ENCODE measurements at regions not wholly inside any gene's neighbourhood (a gene's known extent, or its start where the extent isn't known, plus 50 kb on each side); places are given as distances from the start of the nearest gene placed in this dataset.

DNA sequence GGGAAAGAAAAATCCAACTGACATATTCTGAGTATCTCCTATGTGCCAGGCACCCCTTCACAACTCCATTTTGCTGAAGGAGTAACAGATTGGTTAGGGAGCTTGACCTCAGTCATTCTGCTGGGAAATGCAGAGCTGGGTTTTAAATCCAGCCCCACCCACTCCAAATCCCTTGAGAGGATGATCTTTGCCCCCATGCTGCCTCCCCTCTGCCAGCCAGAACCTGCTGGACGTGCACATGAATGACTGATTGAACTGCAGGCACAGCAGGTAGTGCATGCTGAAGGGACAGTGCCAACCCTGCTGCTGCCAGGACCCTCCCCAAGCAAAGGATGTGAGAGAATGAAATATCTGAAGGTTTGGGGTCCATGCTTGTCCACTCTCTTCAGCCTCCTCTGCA lies 340.9 kb downstream of the BUD13 start:
- DNase-seq: no peak

- no peak for DNase-seq
Measured at GRCh38 chr11:116428638-116428975, 344.2 kb downstream of the BUD13 start.

DNA sequence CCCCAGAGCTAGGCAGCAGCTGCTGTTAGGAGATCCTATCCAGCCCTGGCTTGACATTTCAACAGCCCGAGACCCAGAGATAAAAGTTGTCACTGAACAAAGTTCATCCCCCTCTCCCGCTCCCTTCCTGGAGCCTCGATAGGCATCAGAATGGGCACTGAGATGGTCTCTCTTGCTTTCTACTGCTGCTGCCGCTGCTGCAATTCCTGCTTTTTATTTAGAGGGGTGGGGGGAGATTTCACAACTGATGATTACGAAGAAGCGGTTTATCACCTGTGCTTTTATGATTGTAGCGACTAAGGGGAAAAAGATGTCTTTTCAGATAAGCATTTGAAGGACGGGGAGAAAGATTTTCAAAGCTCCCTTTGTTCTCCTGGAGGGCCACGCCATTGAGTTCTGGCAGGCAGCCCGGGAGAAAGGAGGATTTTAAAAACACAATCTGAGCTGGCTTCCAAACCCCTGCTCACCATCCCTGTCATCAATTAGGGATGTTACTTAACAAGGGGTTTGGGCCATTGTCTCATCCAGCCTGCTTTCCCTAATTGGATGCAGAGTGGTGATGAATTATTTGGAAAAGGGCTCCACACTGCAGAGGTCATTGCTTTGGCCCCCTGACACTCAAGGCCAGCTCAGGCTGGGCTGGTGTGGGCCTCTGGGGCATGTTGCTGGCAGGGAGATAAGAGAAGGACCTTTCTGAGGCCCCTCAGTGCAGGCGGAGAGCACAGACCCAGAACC lies 344.7 kb downstream of the BUD13 start:
- no peak for DNase-seq

DNA sequence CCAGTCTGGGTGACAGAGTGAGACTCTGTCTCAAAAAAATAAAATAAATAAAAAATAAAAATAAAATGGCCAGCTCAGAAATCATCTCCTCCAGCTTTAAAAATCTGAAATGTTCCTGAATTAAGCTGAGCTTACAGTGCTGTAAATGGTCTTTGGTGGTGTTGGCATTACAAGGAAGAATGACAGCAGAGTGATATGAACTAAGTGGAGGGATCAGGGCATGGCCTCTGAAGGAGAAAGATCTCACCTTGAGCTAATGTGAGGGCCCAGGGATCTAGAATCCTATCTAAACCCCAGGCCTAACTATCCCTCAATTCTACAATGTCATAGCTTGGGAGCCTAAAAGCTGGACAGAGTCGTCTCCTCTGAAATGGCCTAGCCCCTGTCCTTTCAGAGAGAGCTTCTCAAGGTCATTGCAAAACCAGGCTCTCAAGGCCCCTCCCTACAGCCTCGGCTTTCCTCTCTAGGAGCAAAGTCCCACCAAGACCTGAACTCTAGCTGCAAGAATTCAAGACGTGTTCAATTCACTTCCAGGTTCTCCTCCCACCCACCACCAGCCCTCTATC lies 345.4 kb downstream of the BUD13 start:
- no peak for DNase-seq

DNA sequence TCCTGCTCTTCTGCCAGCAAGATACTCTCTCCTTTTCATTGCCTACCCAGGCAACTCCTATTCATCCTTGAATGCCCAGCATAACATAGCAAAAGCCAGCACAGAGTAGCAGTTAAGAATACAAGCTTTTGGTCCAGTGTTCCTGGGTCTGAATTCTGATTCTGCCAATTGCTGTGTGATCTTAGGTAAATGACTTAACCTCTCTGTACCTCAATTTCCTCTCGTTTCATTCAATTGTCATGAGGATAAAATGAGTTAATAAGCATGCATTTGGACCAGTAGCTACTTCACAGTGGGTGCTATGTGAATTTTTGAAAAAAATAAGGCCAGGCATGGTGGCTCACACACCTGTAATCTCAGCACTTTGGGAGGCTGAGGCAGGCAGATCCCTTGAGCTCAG lies 346.0 kb downstream of the BUD13 start:
- no peak for DNase-seq

DNA sequence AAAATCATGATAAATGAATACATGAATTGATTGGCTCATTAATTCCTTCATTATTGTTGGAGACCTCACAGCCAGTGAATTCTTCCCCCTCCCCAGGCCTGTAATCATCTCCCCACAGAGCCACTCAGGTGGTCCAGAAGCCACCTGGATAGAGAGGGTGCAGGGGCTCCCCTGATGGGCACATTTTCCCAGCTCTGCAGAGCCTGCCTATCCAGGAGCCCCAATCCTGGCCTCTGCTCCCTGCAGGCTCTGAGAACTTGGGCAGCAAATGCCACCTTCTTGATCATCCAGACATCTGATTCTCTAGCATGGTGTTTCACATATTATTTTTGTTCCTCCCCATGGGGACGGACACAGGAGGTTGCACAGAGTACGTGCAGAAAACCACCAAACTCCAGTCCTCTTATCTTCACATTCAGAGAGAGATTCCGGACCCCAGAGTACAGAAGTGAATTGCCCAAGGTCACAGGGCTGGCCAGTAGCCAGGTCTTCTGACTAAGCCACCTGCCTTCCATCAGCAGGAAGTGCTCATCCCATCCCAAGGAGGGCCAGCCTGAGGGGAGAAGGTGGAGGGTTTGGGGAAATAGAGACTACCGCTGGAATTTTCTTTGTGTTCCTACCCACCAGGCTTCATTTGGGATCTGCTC lies 348.0 kb downstream of the BUD13 start:
- DNase-seq: no peak

DNA sequence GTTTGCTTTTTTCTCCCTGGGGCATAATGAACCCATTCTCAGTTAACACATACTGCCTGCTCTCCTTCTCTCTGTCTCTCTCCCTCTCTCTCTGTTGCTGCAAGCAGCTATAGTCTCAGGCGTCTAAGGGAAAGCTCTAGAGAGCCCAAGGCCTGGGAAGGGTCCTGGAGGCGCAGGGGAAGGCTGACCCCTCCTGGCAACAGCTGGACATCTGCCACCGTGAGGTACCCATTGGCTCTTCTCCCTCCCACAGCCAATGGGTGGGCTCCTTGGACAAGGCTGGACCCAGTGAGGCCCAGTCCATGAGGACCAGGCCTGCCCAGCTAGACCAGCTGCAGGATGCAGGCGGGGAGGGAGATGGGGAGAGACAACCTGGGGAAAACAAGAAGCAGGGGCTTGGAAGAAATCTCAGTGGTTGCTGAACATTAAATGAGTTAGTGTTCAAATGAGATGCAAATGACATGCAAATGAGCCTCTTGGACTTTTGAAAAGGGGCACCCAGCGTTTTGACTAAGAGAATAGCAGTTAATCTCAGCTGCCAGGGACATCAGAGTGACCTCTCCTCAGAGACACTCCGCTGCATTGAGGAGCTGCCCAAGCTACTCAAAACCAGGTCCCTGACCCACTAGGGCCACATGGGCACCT lies 349.7 kb downstream of the BUD13 start:
- no peak for DNase-seq

GRCh38 chr11:116422556-116422955 lies 350.2 kb downstream of the BUD13 start:
- DNase-seq: no peak

- DNase-seq: no peak
Measured at GRCh38 chr11:116421529-116422185, 351.1 kb downstream of the BUD13 start.

DNA sequence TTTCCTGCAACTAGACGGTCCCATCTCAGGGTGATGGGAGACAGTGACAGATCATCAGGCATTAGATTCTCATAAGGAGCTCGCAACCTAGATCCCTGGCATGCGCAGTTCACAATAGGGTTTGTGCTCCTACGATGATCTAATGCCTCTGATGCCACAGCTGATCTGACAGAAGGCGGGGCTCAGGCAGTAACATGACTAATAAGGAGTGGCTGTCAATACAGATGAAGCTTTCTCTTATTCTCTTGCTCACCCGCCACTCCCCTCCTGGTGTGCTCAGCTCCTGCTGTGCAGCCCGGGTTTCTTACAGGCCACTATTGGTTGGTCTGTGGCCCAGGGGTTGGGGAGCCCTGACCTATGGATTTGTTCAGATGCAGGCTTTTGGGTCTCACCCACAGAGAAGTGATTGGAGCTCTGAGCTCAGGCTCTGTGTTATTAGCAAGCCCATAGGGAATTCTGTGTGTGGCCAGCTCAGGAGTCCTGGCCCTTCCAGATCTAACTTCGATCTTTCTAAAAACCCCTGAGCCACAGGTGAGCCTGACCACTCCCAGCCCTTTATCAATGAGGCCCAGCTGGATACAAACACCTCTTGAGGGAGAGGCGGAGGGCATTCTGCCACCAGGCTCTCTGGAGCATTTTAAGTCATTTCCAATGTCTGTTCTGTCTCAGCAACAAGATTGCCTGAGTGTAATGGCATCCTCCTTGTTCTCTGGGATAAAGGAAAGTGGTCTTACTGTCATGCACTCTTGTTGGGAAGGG lies 351.8 kb downstream of the BUD13 start:
- DNase-seq: no peak

GRCh38 chr11:116420030-116420429 lies 352.8 kb downstream of the BUD13 start:
- DNase-seq: no peak

DNA sequence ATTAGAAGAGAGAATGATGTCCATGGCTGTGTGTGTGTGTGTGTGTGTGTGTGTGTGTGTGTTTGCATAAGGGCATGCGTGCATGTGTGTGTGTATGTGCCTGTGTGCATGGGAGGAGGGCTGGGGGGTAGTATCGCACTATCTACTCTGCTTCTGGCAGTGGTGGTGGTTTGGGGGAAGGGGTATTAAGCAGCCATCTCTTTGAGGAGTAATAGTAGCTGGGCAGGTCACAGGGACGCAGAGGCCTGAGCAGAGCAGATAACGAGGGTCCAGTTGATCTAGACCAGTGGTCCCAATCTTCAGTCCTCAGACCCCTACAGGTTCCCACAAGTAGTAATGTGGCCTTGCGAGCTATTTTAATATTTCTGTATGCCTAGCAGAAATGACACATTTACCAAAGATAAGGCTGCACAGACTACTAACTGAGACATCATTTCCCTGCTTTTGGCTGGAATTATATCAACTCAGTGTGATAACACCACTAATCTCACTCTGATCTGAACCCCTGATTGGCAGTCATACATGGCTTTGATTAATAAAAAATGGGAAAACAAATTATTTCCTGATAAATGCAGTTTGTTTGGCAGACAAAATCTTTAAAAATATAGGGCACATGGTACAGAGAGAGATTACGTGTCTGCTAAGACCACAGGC lies 354.3 kb downstream of the BUD13 start:
- DNase-seq: no peak

GRCh38 chr11:116416852-116417251 lies 355.9 kb downstream of the BUD13 start:
- DNase-seq: no peak

- DNase-seq: no peak
Measured at GRCh38 chr11:116415095-116415494, 357.7 kb downstream of the BUD13 start.

GRCh38 chr11:116414357-116414880 lies 358.4 kb downstream of the BUD13 start:
- DNase-seq: no peak

GRCh38 chr11:116413301-116414242 lies 359.2 kb downstream of the BUD13 start:
- no peak for DNase-seq

DNA sequence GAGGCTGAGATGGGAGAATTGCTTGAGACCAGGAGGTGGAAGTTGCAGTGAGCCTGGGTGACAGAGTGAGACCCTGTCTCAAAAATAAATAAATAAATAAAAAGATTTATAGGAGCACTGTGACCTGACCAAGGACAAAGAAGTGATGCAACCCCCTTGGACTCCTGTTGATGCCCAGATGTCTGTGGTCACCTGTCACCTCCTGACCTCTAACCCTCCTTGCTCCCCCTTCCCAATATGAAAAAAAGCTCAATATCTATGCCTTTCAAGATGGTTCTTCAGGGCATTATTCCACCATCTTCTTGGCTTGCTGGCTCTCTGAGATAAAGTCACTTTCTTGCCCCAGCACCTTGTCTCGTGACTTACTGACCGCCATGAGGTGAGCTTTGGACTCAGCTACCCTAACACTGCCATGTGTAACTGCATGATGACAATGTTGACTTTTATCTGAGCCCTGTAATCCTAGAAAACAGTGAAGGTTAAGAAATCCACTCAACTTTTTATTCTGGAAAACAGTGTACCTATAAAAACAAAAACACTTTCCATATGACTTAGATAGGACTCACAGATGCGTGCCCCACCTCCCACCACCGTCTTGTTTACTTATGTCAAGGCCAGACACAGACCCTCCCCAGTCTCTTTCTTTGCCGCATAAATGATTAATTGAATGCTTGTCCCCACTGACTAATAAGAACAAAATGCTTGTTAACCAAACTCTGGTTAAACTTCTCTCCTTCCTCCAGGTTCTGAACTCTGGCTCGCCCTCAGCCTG lies 360.5 kb downstream of the BUD13 start:
- DNase-seq: no peak

- no peak for DNase-seq
Measured at GRCh38 chr11:116409238-116409637, 363.5 kb downstream of the BUD13 start.

- DNase-seq: no peak
Measured at GRCh38 chr11:116406042-116406441, 366.7 kb downstream of the BUD13 start.

DNA sequence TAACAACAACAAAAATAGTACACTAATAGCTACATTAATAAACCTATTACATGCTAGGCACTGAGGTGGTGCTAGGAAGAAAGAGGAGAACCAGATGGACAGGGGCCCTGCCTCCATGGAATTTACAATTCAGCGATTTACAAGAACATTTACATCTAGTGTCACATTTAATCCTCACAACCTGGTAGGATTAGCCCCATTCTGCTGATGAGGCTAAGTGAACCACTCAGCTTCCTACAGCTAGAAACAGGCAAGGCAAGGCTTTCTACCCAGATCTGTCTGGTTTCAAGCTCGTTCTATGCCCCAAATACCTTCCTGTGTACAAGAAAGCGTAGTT lies 368.4 kb downstream of the BUD13 start:
- DNase-seq: no peak

Data from activated CD4-positive, alpha-beta T cell treated with anti-CD3 and anti-CD28 coated beads, Interleukin-2, amount 50 U/mL, for 4 hours (primary cell).